Caki2 (cell line): ENCODE measurements at regions not wholly inside any gene's neighbourhood (a gene's known extent, or its start where the extent isn't known, plus 50 kb on each side); places are given as distances from the start of the nearest gene placed in this dataset.

ENCODE experiments used
- DNase-seq: peaks from one replicate; pipeline ENCODE4 v3.0.0-alpha.2; 2015; ENCODE audit warnings: low read depth
- in situ Hi-C: cut with HindIII; loops from 2 replicates; pipeline ENCODE4 v1.10.0; 2016; ENCODE audit warnings: low sequenced_read_pairs, low pct_unique_long_range_greater_than_20kb, mixed read lengths

DNA sequence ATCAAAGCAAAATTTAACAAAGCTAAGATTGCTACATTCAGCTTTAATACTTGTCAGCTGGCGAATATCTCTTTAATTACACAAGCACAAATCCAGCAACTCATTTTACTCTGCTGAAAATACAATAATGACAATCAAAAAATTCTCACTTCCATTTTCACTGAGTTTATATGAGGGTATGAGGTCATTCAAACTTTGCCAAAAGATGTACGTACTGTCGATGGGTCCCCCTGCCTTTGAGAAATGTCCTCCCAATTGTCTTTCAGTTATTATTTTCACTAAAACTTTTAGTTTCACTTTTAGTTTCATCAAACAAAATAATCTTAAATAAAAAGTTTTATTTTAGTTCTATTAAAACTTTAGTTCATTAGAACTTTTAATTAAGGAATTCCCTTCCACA lies 159.5 kb upstream of the WDR11 start:
- no peak for DNase-seq
- in situ Hi-C loops: no loop called here

GRCh38 chr10:120700426-120700825 lies 150.7 kb upstream of the WDR11 start:
- in situ Hi-C loops: no loop called here

DNA sequence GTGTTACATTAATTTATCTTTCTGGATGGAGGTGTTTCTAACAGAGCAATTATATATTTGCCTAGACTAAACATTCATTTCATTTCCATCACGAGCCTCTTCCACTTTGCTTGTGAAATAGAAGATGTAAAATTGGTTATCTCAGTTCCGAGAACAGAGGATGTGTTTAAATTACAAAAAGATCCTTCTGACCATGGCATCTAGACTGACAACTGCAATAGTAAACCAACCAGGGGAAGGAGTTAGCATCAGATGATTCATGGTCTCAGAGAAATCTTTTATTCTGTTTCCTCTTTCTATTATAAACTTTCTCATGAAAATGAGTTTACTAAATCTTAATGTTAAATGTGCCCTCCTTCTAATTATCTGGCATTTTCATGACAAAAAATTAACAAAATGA lies 149.8 kb upstream of the WDR11 start:
- in situ Hi-C loops: no loop called here
- no peak for DNase-seq

More at GRCh38 chr10:120700426-120700825, 150.7 kb upstream of the WDR11 start:
- DNase-seq: no peak

DNA sequence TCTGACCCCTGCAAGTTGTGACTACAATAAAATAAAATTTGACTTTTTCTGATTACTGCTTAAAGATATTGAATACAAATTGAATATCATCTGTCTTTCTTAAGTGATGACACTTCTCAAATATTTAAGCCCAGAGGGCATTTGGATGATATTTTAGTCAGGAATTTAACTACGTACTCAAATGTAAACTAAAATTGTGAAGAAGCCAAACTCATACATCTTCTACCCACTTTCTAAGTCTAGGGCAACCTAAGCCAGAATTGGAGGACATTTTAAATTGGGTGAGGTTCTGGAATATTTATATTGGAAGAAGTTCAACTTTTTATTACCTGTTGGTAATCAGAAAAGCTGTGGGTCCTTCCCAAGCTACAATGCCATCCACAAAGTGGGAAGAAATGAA lies 149.1 kb upstream of the WDR11 start:
- no peak for DNase-seq

GRCh38 chr10:120705309-120705708 lies 145.9 kb upstream of the WDR11 start:
- in situ Hi-C loops: no loop called here
- DNase-seq: no peak

More for the DNA sequence above, 149.1 kb upstream of the WDR11 start:
- in situ Hi-C loops: no loop called here

GRCh38 chr10:120710076-120710475 lies 141.1 kb upstream of the WDR11 start:
- in situ Hi-C loops: no loop called here
- DNase-seq: no peak

DNA sequence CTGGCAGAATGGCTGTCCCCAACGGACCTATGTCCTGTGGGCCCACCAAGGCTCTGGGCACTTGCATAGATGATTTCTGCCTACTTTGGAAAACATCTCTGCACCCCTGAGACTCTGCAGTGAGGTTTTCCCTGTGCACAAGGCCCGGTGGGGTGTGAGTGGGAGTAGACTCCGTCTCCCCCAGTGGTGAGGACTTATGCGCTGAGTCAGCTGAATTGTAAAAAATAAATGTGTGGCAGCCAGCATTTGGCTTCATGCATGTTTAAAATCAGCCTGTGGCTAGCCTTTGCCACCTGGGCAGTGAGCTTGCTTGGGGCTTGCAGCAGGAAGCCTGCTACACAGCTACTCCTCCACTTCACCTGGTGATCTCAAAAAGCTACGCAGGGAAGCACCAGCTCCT lies 139.3 kb upstream of the WDR11 start:
- in situ Hi-C loops: no loop called here
- no peak for DNase-seq

DNA sequence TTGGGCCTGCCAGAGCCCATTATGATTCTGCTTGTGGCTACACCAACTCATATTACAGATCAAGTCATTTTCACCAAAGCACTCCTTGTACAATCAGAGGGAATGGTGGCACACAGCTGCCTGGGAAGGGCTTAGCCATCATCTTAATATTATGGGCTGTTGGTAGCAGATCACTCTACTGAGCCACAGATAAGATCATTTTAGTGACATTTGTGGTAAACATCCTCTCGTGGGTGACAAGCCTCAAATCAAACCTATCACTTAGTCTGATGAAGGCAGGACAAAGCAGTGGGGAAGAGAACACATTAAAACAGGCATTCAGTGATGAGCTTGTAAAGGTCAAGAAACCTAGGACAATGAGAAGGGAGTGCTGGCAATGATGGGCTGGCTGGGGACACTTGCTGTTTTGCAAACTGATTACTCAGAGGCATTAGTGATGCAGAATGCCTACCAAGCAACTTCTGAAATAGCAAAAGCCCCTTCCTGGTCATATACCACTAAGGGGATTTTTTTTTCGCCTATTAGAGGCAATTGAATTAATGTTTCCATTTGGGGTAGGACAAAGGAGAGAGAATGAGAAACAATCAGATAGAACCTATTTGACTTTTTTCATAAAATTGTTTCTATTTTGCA lies 137.5 kb upstream of the WDR11 start:
- in situ Hi-C loops: no loop called here
- DNase-seq: no peak

DNA sequence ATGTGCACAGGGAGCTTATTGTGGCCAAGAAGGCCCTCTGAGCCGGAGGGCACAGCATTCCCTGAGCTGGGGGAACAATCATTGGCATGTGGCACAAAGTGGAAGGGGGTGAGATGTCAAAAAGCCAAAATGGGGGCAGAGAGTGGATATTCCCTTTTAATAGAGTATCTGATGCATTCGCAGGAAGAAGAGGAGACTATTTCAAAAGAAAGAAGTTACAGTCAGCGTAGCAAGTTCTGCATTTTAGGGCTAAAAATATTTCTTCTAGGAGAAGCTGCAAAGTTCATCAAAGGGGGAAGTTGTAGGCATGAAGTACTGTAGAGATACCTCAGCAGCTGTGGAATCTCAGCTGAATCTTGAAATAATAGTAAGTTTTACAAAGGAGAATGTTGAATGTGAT lies 136.0 kb upstream of the WDR11 start:
- DNase-seq: no peak
- in situ Hi-C loops: no loop called here

GRCh38 chr10:120719333-120719732 lies 131.8 kb upstream of the WDR11 start:
- no peak for DNase-seq
- in situ Hi-C loops: no loop called here

- DNase-seq: no peak
- in situ Hi-C loops: no loop called here
Observed at GRCh38 chr10:120727001-120727400, 124.2 kb upstream of the WDR11 start.

DNA sequence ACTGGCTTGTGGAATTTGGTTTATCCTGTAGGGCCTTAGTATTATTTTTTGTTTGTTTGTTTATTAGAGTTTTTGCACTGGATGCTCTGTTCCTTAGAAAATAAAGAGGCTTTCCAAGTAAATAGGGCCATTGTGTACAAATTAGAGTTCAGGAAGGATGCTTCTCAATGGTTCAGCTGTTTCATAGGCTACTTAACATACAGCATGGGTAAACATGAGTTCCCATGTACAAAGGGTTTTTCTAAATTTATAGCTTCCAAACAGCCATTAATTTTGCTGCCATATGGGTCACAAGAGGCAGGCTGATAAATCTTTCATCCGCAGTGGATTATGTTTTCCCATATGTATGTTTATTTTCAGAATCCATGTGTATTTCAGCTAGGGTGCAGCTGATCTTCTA lies 121.6 kb upstream of the WDR11 start:
- DNase-seq: no peak
- in situ Hi-C loops: no loop called here

- DNase-seq: no peak
- in situ Hi-C loops: no loop called here
Observed at GRCh38 chr10:120732067-120732466, 119.1 kb upstream of the WDR11 start.

DNA sequence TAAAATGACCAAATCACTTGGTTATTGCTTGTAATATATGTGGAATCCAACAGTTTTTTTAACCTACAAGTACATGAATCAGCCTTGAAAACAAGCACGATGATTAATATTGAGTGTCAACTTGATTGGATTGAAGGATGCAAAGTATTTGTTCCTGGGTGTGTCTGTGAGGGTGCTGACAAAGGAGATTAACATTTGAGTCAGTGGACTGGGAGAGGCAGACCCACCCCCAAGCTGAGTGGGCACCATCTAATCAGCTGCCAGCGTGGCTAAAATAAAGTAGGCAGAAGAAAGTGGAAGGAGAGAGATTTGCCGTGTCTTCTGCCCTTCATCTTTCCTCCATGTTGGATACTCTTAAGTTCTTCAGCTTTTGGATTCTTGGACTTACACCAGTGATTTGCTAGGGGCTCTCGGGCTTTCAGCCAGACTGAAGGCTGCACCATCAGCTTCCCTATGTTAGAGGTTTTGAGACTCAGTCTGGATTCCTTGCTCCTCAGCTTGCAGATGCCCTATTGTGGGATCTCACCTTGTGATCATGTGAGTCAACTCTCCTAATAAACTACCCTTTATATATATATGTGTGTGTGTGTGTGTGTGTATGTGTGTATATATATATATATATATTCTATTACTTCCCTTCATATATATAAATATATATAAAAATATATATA lies 118.4 kb upstream of the WDR11 start:
- in situ Hi-C loops: no loop called here
- DNase-seq: no peak

- DNase-seq: no peak
- in situ Hi-C loops: no loop called here
Observed at GRCh38 chr10:120734483-120735078, 116.6 kb upstream of the WDR11 start.

GRCh38 chr10:120735315-120735714 lies 115.8 kb upstream of the WDR11 start:
- DNase-seq: no peak
- in situ Hi-C loops: no loop called here

GRCh38 chr10:120735773-120736371 lies 115.3 kb upstream of the WDR11 start:
- DNase-seq: no peak
- in situ Hi-C loops: no loop called here

GRCh38 chr10:120736377-120736776 lies 114.8 kb upstream of the WDR11 start:
- no peak for DNase-seq
- in situ Hi-C loops: no loop called here

- in situ Hi-C loops: no loop called here
- peak; percentile 27 for DNase-seq
Observed at GRCh38 chr10:120738658-120739057, 112.5 kb upstream of the WDR11 start.
